ENCODE measurements at regions not wholly inside any gene's neighbourhood (a gene's known extent, or its start where the extent isn't known, plus 50 kb on each side); places are given as distances from the start of the nearest gene placed in this dataset.
"Not testable (repeated sequence)": the region's sequence is repeated elsewhere in the genome, so short reads cannot be mapped to it uniquely, and the experiment has no call there.

- no peak for TF ChIP-seq FOS (IDR thresholded peaks at IDR 0.05; ENCODE audit: borderline replicate concordance, extremely low read depth, insufficient read length)
- no peak for TF ChIP-seq ZBTB11 (CRISPR knock-in tag; IDR thresholded peaks at IDR 0.05)
- TF ChIP-seq IKZF2 (IDR thresholded peaks at IDR 0.05): no peak
Measured at GRCh38 chr6:48511378-48511777, 400.4 kb upstream of the PTCHD4 start (continued).

GRCh38 chr6:48505621-48506020 is 394.6 kb upstream of the PTCHD4 start:
- CTCF ChIA-PET: no interaction called here
- no TSS peak for BruUV-seq (replicated peaks)

GRCh38 chr6:48493432-48493831 is 382.4 kb upstream of the PTCHD4 start:
- H3K9ac ChIP-seq (ENCODE audit: control insufficient read depth, insufficient read depth, low read length); H2AFZ ChIP-seq (ENCODE audit: control insufficient read depth, low read depth, low read length); H3K79me2 ChIP-seq (ENCODE audit: control insufficient read depth, insufficient read depth, low read length); H3K4me2 ChIP-seq (ENCODE audit: control insufficient read depth, insufficient read depth); H3K4me1 ChIP-seq (ENCODE audit: control insufficient read depth, insufficient read depth, low read length); H3K27me3 ChIP-seq (replicated peaks in 1 of 2; ENCODE audit: control insufficient read depth in 2 of 2, insufficient read depth in 2 of 2, low read length in 1 of 2); RAD21 ChIA-PET (ENCODE audit: unreplicated experiment); H3K36me3 ChIP-seq (ENCODE audit: control insufficient read depth in 2 of 2, insufficient read depth in 2 of 2, low read length in 1 of 2); intact Hi-C loops (cut with micrococcal nuclease; ENCODE audit: unreplicated experiment); SMC1A ChIA-PET (ENCODE audit: uncharacterized antibody, unreplicated experiment); H3K9me3 ChIP-seq (replicated peaks; ENCODE audit: control insufficient read depth, insufficient read depth, low read length); CTCF ChIA-PET; FAIRE-seq; ATAC-seq; POLR2A ChIA-PET; in situ Hi-C loops (cut with MboI); BruUV-seq (replicated peaks); H3K4me3 ChIP-seq; H3K27ac ChIP-seq (ENCODE audit: control insufficient read depth, insufficient read depth); DNase-seq (ENCODE audit: low read depth, low spot score); H4K20me1 ChIP-seq (ENCODE audit: control insufficient read depth, insufficient read depth): not testable (repeated sequence)
- 3% methylated on average over 2 of the region's 2 CpGs for WGBS (ENCODE audit: insufficient coverage, insufficient replicate concordance, low lambda C conversion rate, missing lambda C conversion rate)

More at GRCh38 chr6:48505621-48506020, 394.6 kb upstream of the PTCHD4 start:
- H3K27me3 ChIP-seq (replicated peaks in 1 of 2; ENCODE audit: control insufficient read depth in 2 of 2, insufficient read depth in 2 of 2, low read length in 1 of 2): no peaks in the 10 kb centered on the region
- no peaks in the 10 kb centered on the region for H3K4me1 ChIP-seq (ENCODE audit: control insufficient read depth, insufficient read depth, low read length)
- H2AFZ ChIP-seq (ENCODE audit: control insufficient read depth, low read depth, low read length): no peak overlapping the region
- no peaks in the 10 kb centered on the region for H3K79me2 ChIP-seq (ENCODE audit: control insufficient read depth, insufficient read depth, low read length)
- H3K9me3 ChIP-seq (replicated peaks; ENCODE audit: control insufficient read depth, insufficient read depth, low read length): no peaks in the 10 kb centered on the region
- no peaks in the 10 kb centered on the region for H4K20me1 ChIP-seq (ENCODE audit: control insufficient read depth, insufficient read depth)
- ChIA-PET SMC1A (ENCODE audit: uncharacterized antibody, unreplicated experiment) (no interaction called here), RAD21 (ENCODE audit: unreplicated experiment) (no interaction called here), POLR2A (no interaction called here)
- H3K9ac ChIP-seq (ENCODE audit: control insufficient read depth, insufficient read depth, low read length): no peak overlapping the region
- no peaks in the 10 kb centered on the region for H3K36me3 ChIP-seq (ENCODE audit: control insufficient read depth in 2 of 2, insufficient read depth in 2 of 2, low read length in 1 of 2)
- FAIRE-seq (no peak), ATAC-seq (no peak), DNase-seq (ENCODE audit: low read depth, low spot score) (no peak)
- TF ChIP-seq CHD2 (IDR thresholded peaks at IDR 0.05; ENCODE audit: borderline replicate concordance, low read depth, low read length) (no peak), ELK1 (IDR thresholded peaks at IDR 0.05; ENCODE audit: low read depth, low read length) (no peak), RFX5 (IDR thresholded peaks at IDR 0.05; ENCODE audit: low read depth, low read length) (no peak), NFYB (IDR thresholded peaks at IDR 0.05; ENCODE audit: insufficient read depth, low read depth, low read length) (no peak), LARP7 (IDR thresholded peaks at IDR 0.05) (no peak), HDAC6 (IDR thresholded peaks at IDR 0.05; ENCODE audit: unreplicated experiment) (no peak), EED (IDR thresholded peaks at IDR 0.05; ENCODE audit: low read depth) (no peak), SPI1 (IDR thresholded peaks at IDR 0.05; ENCODE audit: borderline replicate concordance, insufficient read depth, low read depth, low read length) (no peak), EP300 (IDR thresholded peaks at IDR 0.05; ENCODE audit: borderline replicate concordance in 1 of 2, control insufficient read depth in 1 of 2, low read depth in 2 of 2, low read length in 2 of 2) (no peak)
- H3K4me2 ChIP-seq (ENCODE audit: control insufficient read depth, insufficient read depth): no peak overlapping the region
- no peak overlapping the region for H3K27ac ChIP-seq (ENCODE audit: control insufficient read depth, insufficient read depth)
- 0% methylated on average over 2 of the region's 2 CpGs for WGBS (ENCODE audit: insufficient coverage, insufficient replicate concordance, low lambda C conversion rate, missing lambda C conversion rate)
- in situ Hi-C loops (cut with MboI): no loop called here
- no peak overlapping the region for H3K4me3 ChIP-seq
- intact Hi-C loops (cut with micrococcal nuclease; ENCODE audit: unreplicated experiment): no loop called here

Data from GM12878 (cell line).